Erythroblast (primary cell): ENCODE measurements at regions not wholly inside any gene's neighbourhood (a gene's known extent, or its start where the extent isn't known, plus 50 kb on each side); places are given as distances from the start of the nearest gene placed in this dataset.

Experiments used
- GATA1 ChIP-seq: IDR thresholded peaks from 2 replicates; pipeline ENCODE4 v1.6.1; 2011; ENCODE audit warnings: low read depth, mild to moderate bottlenecking, control low read depth, low read length, moderate library complexity
- POLR2A ChIP-seq: IDR thresholded peaks from 2 replicates; pipeline ENCODE4 v1.6.1; 2011; ENCODE audit warnings: mild to moderate bottlenecking, low read length

GRCh38 chr1:213391445-213391844, 340.4 kb downstream of the RPS6KC1 start:
- no peak for TF ChIP-seq POLR2A
- no peak for TF ChIP-seq GATA1
